Left renal pelvis (tissue), 4 donors: ENCODE measurements at regions not wholly inside any gene's neighbourhood (a gene's known extent, or its start where the extent isn't known, plus 50 kb on each side); places are given as distances from the start of the nearest gene placed in this dataset.
"Not testable (repeated sequence)": the region's sequence is repeated elsewhere in the genome, so short reads cannot be mapped to it uniquely, and the experiment has no call there.

ENCODE experiments used
- DNase-seq, 4 donors: peaks; one replicate each; pipeline ENCODE4 v3.0.0-alpha.2; 2013; ENCODE audit warnings: low read depth in 4 of 4, low spot score in 3 of 4

DNA sequence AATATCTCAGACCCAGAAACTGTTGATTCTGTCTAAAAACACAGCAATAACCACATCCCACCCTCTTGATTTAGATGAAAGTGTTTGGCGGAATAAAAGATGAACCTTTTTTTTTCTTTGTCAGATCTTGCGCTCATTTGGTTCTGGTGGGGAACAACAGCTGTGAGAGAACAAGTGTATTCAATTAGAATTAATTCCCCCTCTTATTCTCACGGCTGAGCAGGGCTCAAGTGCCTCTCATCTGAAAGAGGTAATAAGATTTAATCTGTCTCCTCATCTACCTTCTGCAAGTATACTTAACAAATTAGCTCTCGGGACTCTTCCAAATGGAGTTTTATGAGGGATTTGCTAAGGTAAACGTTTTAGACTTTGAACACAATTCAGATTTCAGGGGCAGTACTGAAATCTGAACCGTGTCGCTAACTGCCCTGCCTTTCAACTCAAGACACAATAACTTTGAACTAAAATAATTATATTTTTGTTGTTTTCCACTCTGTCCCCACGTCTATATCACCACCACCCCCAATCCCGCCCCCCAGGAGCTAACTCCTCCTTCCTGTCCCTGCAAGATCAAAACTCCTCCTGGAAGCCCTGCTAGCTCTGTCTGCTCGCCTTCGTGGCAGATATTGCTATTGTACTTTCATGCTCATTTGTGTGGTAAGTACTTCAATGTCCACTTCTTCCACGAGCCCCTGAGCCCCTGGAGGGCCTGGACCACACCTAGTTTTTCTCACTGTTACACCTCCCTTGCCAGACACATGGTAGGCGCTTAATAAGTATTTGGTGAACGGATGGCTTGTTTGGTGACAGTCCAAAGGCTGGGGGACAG, 54.2 kb upstream of the ROPN1B start:
- not testable (repeated sequence) for DNase-seq

DNA sequence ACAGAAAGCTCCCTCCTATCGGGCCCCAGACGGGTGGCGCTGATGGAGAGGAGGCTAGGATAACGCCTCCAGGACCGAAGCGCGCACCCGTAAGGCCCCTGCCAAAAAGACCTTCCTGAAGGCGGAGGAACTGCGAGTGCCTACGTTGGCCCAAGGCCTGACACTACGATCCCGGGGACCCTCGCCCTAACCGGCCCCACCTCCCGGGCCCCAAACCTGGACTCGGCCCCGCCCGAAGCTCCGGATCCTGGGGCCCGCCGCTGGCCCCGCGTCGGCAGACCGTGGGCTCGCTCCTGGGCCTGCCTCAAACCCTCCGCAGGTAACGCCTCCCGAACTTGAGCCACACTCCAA, 53.6 kb upstream of the ROPN1B start:
- DNase-seq = not testable (repeated sequence)

DNA sequence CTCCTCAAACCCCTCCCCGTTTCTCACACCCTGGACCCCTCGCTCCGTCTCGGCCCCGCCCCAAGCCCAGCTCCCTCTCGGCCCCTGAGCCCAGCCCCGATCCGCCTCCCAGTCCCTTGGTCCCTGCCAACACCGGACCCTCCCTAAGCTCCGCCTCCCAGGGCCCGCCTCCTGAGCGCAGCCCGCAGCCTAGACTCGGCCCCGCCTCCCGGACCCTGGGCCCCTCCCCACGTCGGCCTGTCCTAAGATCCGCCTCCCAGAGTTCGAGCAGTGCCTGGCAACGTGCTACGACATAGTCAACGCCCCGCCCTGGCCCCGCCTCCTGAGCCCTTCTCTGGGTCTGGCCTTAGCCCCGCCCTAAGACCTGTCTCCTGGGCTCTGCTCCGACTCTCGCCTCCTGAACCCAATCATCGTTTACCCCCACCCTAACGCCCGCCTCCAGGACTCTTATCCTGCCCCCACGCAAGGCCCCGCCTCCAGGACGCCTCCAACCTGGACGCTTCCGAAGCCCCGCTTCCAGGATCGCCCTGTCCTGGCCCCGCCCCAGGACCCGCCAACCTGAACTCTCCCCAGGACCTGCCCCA, 53.1 kb upstream of the ROPN1B start:
- peak; percentile 91 to 94 (median 92) for DNase-seq

DNA sequence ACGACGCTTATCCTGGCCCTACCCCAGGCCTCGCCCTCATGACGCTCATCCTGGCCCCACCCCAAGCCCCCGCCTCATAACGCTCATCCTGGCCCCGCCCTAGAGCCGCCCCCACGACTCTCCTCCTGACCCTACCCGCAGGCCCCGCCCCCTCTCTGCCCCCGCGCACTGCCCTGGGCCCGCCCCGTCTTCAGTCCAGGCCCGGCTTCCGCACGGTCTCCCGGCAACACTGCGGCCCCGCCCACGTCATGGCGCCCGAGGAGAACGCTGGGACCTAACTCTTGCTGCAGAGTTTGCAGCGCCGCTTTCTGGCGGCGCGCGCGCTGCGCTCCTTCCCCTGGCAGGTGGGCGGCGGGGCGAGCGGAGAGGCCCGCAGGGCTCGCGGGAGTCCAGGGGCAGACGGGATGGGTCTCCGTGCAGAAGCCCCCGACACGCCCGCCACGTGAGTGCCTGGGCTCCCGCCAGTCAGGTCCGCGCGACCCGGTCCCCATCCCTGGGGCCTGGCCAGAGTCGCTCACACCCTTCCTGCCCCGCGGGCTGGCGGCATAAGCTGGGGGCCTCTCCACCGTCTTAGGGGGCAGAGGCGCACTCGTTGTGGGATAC, 52.5 kb upstream of the ROPN1B start:
- peak; percentile 77 to 88 (median 80) for DNase-seq

DNA sequence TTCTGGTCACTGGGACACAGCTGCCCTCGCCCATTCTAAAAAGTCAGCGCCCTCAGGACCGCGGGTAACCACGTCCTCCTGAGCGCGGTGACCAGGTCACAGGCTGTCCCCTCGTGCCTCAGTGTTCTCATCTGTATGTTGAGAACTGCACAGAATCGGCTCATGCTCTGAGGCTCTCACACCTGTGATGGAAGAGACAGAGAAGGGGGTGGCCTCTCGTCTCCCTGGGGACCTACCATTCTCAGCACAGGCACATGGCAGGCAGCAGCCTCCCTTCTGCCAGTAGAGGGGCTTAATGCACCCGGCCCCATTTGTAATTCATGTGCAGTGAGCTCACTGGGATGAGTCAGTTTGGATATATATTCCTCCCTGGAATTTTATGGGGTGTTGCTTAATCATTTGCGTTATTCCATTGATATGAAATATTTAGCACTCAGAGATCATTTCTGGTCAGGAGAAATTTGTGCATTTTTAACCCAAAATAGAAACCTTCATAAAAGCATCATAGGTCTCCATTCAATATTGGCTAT, 51.9 kb upstream of the ROPN1B start:
- not testable (repeated sequence) for DNase-seq

DNA sequence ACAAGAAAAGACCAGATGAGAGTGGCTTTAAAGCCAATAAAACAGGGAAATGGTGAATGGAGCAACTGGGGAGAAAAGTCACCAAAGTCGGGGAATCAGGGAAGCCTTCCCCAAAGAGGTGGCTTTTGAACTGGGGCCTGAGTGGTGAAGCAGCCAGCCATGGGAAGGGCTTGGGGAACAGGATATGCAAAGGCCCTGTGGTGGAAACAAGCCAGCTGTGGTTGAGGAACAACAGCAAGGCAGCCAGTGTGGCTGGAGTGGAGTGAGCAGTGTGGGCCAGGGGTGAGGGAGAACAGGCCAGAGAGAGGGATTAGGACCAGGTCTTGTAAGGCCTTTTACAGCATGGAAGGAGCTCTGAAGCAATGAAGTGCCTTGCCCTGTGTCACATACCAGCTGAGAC, 51.0 kb upstream of the ROPN1B start:
- DNase-seq = not testable (repeated sequence)

DNA sequence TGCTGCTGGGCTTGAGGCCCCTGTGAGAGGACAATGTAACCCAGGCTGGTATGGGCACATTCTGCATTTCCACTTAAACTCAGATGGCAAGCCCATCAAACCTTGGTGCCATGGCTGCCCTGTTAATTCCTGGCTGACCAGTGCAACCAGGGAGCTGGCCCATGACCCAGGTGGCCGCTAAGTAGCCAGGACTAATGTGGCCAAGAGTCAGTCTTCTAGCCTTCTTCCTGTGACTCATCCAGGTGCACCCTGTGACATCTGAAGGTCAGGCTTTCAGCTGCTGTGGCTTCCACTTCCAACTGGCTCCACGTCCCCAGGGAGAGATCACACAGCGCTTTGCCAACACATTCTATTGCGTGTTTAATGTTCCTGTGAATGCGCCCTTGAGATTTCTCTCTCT, 50.5 kb upstream of the ROPN1B start:
- DNase-seq = not testable (repeated sequence)

DNA sequence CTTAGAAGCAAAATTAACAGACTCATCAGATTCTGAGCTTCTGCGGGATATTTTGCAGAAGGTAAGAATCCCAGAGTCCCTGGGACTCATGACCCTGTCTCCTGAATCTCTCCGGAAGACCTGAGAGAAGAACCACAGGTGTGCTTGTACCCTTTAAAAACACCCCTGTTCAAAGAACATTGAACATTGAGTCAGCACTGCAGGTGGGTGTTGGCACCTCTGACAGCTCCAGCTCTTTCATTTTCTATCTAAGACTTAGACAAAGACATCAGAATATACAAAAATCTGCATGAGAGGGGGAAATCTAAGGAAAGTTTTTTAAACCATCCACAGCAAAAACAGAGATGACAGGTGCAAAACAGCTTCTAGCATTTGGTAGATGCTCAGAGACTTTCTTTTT, 50.1 kb upstream of the ROPN1B start:
- not testable (repeated sequence) for DNase-seq
